K562 (cell line): ENCODE measurements at regions not wholly inside any gene's neighbourhood (a gene's known extent, or its start where the extent isn't known, plus 50 kb on each side); places are given as distances from the start of the nearest gene placed in this dataset.

Experiments used
- CREB1 ChIP-seq, 2 experiments: sonication (generic) in 1 of 2; formaldehyde crosslinking in 1 of 2; IDR thresholded peaks; 2 replicates each; pipeline versions ENCODE4 v1.6.1 to v1.8.0; 2012 to 2022; ENCODE audit warnings: inconsistent platforms in 1 of 2, mild to moderate bottlenecking in 1 of 2, missing genetic modification reagents in 1 of 2, moderate library complexity in 1 of 2
- HEY1 ChIP-seq: fragments of 250-450 bp; sonication (Bioruptor Pico); IDR thresholded peaks from 2 replicates; pipeline ENCODE4 v1.5.0; 2020; ENCODE audit warnings: mild to moderate bottlenecking, moderate library complexity, borderline replicate concordance
- ID3 ChIP-seq, 2 experiments: fragments of 250-450 bp in 1 of 2; fragments of 450-650 bp in 1 of 2; sonication (Bioruptor Pico) in 1 of 2; IDR thresholded peaks; 2 replicates each; pipeline versions ENCODE4 v1.6.1 to v1.8.0; 2016 to 2021; ENCODE audit warnings: mild to moderate bottlenecking in 2 of 2, moderate library complexity in 2 of 2, missing compliant biosample characterization in 1 of 2, missing genetic modification characterization in 1 of 2
- MXI1 ChIP-seq: IDR thresholded peaks from 2 replicates; pipeline ENCODE4 v1.6.1; 2011; ENCODE audit warnings: low read depth, mild to moderate bottlenecking, improper control_type of control experiment, low read length
- PBX2 ChIP-seq, 2 experiments: IDR thresholded peaks in 1 of 2; conservative IDR thresholded peaks in 1 of 2; 2 replicates each; pipeline ENCODE4 v1.6.1; 2016; ENCODE audit warnings: low read depth in 2 of 2, mild to moderate bottlenecking in 1 of 2, missing compliant biosample characterization in 1 of 2, missing genetic modification characterization in 1 of 2, moderate library complexity in 1 of 2
- TAF15 ChIP-seq: fragments of 200-400 bp; formaldehyde crosslinking; IDR thresholded peaks from 2 replicates; pipeline ENCODE4 v1.6.1; 2017; ENCODE audit warnings: mild to moderate bottlenecking, low read depth, low read length, moderate library complexity
- ZNF146 ChIP-seq: IDR thresholded peaks from one replicate; pipeline ENCODE4 v1.6.1; 2018; ENCODE audit warnings: missing compliant biosample characterization; ENCODE audit not compliant: unreplicated experiment
- ZNF445 ChIP-seq: fragments of 250-450 bp; sonication (Bioruptor Pico); IDR thresholded peaks from 2 replicates; pipeline ENCODE4 v1.4.0; 2020; ENCODE audit warnings: low read depth, mild to moderate bottlenecking, moderate library complexity
- ZNF695 ChIP-seq: fragments of 450-650 bp; formaldehyde crosslinking; IDR thresholded peaks from 2 replicates; pipeline ENCODE4 v1.4.0; 2020; ENCODE audit warnings: mild to moderate bottlenecking, moderate library complexity
- ZSCAN32 ChIP-seq: fragments of 450-650 bp; formaldehyde crosslinking; IDR thresholded peaks from 2 replicates; pipeline ENCODE4 v1.4.0; 2020; ENCODE audit warnings: mild to moderate bottlenecking, moderate library complexity

- TF ChIP-seq TAF15 (no peak), CREB1 (IDR thresholded peaks at IDR 0.05) (no peak), CREB1 (CRISPR knock-in tag; IDR thresholded peaks at IDR 0.05) (no peak), ZSCAN32 (CRISPR knock-in tag) (no peak), MXI1 (no peak), HEY1 (CRISPR knock-in tag) (no peak), PBX2 (CRISPR knock-in tag; IDR thresholded peaks at IDR 0.05; ENCODE audit: low read depth) (no peak), PBX2 (tag; conservative IDR thresholded peaks at IDR 0.05; ENCODE audit: low read depth) (0 out of 2 replicates have a peak, but pooled peaks have one; percentile 24), ID3 (CRISPR knock-in tag; IDR thresholded peaks at IDR 0.05) (no peak), ID3 (tag; IDR thresholded peaks at IDR 0.05) (no peak), ZNF445 (CRISPR knock-in tag) (no peak), ZNF695 (CRISPR knock-in tag) (no peak), ZNF146 (CRISPR knock-in tag) (no peak)
These were observed 215.7 kb upstream of the ELL2 start (continued) for GRCh38 chr5:96177303-96177869.
